GM18909 (cell line): ENCODE measurements at regions not wholly inside any gene's neighbourhood (a gene's known extent, or its start where the extent isn't known, plus 50 kb on each side); places are given as distances from the start of the nearest gene placed in this dataset.

Source experiments
- ATAC-seq: cut with Tn5 transposase; IDR thresholded peaks from one replicate; pipeline ENCODE4 v1.9.1; 2021; ENCODE audit warnings: mild to moderate bottlenecking; ENCODE audit not compliant: unreplicated experiment, poor library complexity

- no peak for ATAC-seq
Measured at GRCh38 chr12:58342736-58343135, 401.4 kb downstream of the ATP23 start.

- peak; percentile 72 for ATAC-seq
Measured at GRCh38 chr12:58346032-58346632, 404.8 kb downstream of the ATP23 start.

- ATAC-seq: no peak
Measured at GRCh38 chr12:58347188-58347587, 405.8 kb downstream of the ATP23 start.

- no peak for ATAC-seq
Measured at GRCh38 chr12:58347691-58348090, 406.3 kb downstream of the ATP23 start.

DNA sequence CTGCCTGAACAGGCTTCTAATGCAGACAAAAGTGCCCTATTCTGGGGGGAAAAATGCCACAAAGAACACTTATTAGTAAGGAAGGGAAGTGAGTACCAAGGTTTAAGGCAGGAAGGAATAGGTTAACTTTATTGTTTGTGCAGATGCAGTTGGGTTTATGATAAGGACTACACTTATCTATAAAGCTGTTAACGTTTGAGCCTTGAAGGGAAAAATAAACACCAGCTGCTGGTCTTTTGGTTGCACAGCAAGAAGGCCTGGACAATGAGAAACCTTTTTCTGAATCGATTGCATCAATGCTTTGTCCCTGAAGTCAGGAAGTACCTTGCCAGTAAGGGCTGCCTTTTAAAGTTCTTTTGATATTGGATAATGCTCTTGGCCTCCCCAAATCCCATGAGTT lies 407.8 kb downstream of the ATP23 start:
- no peak for ATAC-seq

DNA sequence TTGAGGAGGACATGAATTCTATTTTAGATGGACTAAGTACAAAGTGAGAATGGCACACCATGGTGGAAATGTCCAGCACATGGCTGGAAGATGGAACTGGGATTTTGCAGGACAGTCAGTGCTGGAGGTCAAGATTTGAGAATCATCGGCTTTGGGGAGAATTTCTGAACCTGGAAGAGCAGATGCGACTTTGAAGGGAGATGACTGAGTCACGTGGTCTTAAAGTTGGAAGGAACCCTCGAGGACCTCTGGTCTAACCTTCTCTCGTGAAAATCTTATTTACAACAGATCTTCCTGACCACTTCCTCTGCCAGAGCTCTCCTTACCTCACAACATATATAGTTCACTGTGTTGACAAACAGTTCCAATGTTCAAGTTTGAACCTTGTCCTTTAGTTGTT lies 415.4 kb downstream of the ATP23 start:
- no peak for ATAC-seq

GRCh38 chr12:58357511-58357910 lies 416.1 kb downstream of the ATP23 start:
- no peak for ATAC-seq

- no peak for ATAC-seq
Measured at GRCh38 chr12:58358369-58358768, 417.0 kb downstream of the ATP23 start.

- ATAC-seq: no peak
Measured at GRCh38 chr12:58359084-58359483, 417.7 kb downstream of the ATP23 start.

GRCh38 chr12:58361056-58361455 lies 419.7 kb downstream of the ATP23 start:
- no peak for ATAC-seq

- ATAC-seq: no peak
Measured at GRCh38 chr12:58363971-58364370, 422.6 kb downstream of the ATP23 start.

DNA sequence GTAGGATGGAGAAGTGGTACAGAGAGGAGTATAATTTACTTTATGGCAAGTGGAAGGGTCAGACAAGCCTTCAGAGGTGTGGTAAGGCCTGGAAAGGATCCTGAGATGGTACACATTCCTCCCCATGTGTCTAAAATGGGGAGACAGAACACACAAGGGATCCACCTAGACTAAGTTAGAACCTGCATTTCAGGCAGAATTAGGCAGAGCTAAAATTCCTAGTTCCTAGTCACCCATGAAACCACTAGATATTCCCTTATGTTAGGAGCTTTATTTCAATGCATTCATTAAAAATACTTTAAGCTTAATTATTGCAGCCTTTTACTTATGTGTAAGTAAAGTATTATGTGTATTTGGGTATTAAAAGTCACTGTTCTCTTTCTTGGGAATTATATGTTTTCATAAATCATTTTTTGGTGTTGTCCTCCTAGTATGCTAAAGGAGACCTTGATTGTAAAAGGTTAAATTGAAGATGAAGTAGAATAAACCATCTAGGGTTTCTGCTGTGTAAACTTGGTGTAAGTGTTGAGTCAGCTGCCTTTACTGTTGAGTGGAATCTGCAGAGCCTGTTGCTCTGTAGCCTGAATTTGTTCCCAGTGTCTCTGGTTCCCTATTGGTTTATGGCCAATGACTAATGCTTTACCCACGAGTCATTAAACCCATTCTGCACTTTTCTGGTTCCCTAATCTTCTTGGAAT lies 423.2 kb downstream of the ATP23 start:
- ATAC-seq: no peak

DNA sequence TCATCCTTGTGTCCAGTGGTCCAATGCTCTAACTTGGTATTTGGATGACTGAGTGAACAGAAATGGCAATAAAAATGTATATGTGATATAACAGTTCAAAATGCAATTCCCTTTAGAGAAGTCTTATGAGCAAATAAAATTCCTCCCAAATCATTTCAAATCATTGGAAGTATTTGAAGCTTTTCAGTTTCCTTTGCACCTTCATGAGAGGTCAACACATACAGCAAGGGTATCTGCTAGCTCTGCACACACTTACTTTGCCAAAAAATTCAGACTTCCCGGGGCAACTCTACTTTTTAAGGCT lies 423.7 kb downstream of the ATP23 start:
- no peak for ATAC-seq

DNA sequence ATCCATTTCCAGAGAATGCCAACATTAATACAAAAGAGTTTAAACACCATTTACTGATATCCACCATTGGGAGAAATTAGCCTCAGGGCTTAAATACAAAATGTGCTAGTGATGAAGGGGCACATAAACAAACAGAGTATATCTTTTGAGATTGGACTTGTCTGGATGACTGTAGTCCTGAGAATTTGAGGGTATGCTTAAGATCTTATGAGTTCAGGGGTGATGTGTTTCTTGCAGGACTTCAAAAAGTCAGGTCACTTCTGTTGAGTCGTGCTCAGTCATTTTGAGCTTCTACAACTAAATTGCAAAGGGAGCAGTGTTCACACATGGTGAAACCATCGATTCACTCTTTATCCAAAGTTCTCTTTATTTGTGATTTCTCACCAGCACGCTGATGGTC lies 425.7 kb downstream of the ATP23 start:
- no peak for ATAC-seq

DNA sequence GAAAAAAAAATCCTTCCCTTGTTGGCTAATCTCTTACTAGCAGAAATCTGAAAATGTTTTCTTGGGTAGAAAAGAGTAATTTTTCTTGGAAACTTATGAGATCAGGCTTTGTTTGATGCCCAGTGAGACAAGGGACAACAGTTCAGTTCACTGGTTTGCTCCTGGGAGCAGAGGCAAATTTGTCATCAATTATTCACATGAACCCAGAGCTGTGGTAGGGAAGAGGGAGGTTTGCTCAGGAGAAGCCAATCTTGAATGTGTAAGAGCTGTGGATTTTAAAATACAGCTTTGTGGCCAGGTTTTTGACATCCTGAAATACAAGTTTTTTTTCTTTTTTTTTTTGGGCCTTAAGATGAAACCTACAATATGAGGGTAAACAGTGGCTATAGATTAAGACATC lies 426.6 kb downstream of the ATP23 start:
- no peak for ATAC-seq

DNA sequence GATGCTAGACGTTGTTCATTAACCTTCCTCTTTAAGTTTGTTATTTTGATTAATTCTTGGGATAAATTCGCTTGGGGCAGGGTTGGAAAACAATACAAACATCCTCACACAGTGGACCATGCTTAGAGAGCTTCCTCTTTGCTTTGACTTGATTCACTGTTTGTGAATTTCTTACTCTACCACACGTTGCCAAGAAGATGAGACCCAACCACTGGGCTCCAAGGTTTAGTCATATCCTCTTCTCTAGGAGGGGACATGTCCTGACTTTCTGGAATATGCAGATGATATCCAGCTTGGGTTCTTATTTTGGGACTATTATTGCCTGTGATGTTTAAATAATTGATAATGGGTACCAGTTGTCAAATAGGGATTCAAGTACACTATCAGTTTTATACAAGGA lies 428.2 kb downstream of the ATP23 start:
- ATAC-seq: no peak

- ATAC-seq: peak; percentile 93
Measured at GRCh38 chr12:58372298-58372697, 430.9 kb downstream of the ATP23 start.

DNA sequence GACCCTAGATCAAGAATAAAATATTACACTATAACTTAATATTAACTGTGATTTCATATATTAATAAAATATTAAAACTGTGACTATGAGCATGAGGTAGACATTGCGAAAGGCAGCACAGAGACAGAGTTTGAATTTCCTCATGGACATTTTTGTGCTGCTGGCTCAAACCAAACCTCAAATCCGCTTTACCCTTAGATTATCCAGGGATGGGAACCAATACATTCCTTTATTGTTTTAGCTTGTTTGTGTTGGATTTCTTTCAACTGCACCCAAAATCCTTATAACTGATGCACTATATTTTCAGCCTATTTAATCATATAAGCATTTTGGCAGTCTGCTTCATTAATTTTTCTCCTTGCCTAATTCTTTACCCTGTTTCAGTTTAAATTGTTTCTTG lies 436.7 kb downstream of the ATP23 start:
- no peak for ATAC-seq

DNA sequence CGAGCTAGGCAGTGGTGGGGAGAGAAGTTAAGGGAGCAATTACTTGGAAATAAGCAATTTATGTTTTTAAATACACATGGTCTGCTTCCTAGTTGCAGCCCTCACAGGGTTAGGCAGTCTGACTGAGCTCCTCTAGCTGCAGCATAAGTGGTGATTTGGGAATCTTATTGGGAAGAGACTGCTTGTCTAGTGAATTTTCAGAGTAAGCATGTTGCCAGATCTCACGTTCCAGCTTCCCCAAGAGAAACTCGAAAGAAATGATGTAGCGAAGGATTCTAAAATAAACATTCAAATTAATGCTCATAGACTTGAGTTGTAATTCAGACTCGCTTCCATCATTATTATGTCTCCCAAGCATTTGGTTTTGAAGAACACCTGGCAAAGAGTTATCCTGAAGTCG lies 440.2 kb downstream of the ATP23 start:
- no peak for ATAC-seq

DNA sequence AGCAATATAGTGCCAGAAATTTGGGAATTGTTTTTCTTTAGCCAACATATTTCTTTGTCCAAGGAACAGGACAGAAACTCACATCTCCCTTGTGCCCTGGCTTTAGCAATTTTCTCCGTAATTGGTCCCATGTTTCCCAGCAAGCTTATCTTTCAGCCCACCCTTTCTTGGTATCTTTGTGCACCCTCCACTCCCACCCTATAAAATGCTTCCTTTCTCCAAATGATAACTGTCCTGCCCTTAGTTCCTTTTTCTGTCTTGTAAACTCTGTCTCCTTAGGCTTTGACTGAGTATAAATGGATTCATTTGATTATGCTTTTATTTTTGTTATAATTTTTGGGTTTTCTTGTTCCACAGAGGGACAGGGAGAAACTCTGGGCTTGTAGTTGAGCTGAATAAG lies 442.8 kb downstream of the ATP23 start:
- ATAC-seq: no peak

DNA sequence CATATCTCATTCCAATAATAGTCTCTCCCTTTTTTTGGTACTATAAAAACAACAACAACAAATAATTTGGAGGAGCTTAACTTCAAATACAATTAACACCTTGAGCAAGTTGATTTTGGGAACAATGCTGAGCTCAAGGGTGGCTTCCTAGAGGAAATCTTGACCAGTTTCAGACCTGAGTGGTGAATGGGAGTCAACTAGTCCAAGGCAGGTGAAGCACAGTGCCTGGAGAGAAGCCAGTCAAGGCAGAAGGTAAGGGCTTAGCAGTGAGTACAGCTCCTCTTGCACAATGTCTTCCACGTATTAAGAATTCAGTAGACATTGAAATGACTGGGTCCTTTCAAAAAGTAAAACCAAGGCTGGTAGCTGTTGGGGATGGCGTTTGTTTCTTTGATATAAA lies 444.8 kb downstream of the ATP23 start:
- no peak for ATAC-seq

GRCh38 chr12:58387199-58387598 lies 445.8 kb downstream of the ATP23 start:
- no peak for ATAC-seq

GRCh38 chr12:58388261-58388660 lies 446.9 kb downstream of the ATP23 start:
- no peak for ATAC-seq
